Activated effector memory CD4-positive, alpha-beta T cell treated with anti-CD3 and anti-CD28 coated beads, Interleukin-2, amount 50 U/mL, for 16 hours (primary cell): ENCODE measurements at regions not wholly inside any gene's neighbourhood (a gene's known extent, or its start where the extent isn't known, plus 50 kb on each side); places are given as distances from the start of the nearest gene placed in this dataset.
"Not testable (repeated sequence)": the region's sequence is repeated elsewhere in the genome, so short reads cannot be mapped to it uniquely, and the experiment has no call there.

Experiments
- DNase-seq: peaks from one replicate; pipeline ENCODE4 v3.0.0-alpha.2; 2020

DNA sequence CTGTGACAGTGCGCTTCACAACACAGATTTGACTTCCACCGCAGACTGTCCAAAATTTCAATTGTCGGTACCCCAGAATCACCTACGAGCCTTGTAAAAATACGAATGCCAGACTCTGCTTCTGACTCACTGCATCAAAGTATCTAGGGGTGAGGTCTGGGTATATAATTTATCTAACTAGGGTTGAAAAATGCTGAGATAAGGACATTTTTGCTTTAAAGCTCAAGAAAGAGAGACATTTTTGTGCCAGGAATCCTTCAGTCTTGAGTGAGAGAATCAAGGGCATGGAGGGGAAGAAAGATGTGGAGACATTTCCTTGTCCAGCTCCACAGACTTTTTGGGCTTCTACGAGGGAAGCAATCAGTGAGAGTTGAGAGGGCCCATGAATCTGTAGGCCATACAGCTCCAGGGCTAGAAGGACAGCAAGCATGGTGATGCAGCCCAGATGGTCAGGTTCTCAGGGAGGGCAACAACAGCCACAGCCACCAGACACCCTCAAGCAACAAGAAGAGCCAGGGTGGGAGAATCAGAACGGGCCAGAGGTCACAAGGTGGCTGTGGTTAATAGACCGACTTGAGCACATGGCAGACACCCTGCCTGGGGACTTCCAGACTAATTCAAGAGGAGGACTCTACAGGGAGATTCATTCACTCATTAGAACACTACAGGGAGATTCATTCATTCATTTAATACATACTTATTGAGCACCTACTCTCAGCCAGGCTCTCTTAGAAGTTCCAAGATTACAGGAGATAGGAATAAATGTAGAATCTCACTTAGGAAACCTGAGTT, 211.1 kb upstream of the PRDM1 start:
- no peak for DNase-seq

GRCh38 chr6:105873799-105874198, 212.3 kb upstream of the PRDM1 start:
- no peak for DNase-seq

GRCh38 chr6:105873211-105873704, 212.9 kb upstream of the PRDM1 start:
- no peak for DNase-seq

DNA sequence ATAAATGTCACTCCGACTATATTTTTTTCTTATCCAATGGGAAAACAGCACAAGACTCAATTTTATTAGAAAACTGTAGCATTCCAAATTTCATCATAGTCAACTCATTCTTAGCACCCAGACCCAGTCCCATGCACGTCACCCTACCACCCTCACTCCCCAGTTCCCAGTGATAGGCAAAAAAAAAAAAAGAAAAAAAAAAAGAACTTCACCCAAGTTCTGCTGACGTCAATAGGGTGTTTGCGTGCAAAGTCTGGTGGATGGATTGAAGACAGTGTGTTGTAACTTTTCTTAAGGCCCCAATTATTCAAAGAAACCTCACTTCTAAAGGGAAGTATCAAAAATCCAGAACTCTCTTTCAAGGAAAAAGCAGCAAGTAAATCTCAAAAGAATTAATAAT, 213.9 kb upstream of the PRDM1 start:
- no peak for DNase-seq

- DNase-seq, result no peak
These were observed 214.6 kb upstream of the PRDM1 start for GRCh38 chr6:105871542-105871941.

- DNase-seq, result no peak
These were observed 216.2 kb upstream of the PRDM1 start for GRCh38 chr6:105869835-105870440.

DNA sequence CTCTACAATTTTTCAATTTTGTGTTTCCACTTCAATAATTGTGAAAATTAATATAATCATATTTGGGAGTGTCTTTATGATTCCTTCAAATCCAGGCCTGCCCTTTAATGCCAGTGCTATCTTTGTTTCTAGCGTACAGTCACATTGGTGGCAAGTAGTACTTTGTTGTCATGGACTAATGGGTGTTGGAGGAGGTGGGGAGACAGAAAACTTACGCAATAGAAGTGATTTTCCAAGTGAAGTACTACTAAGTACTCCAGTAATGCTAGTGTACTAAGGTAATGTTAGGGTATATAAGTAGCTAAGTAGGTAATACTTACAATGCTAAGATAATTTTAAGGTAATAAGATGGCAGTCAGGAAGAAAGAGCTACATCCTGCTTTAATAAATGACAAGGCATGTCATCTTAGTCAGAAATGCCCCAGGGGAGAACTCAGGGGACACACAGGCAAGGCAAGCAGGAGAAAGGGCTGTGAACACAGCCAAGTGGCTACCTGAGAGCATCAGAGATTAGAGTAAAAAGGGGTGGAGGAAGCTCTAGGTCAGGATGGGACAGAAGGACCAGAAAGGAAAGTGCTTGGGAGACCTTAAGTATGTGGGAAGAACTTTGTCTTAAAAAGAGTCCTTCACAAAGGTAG, 217.2 kb upstream of the PRDM1 start:
- no peak for DNase-seq

DNA sequence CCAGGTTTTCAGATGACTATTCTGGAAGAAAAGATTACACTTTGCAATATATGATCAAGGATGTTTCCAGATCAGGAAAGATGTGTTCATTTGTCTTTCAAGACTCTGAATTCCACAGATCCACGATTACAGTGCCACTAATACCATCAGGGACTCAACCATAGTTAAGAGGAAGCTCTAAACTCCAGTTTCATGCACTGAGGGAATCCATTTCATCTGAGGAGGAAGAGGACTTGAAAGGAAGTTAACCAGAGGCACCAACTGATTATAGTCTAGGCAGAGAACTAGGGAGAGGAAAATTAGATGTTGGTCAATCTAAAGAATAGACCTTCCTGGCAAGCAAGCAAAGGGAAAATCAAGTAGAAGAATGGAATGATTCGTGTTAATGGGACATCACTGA, 218.3 kb upstream of the PRDM1 start:
- no peak for DNase-seq

DNA sequence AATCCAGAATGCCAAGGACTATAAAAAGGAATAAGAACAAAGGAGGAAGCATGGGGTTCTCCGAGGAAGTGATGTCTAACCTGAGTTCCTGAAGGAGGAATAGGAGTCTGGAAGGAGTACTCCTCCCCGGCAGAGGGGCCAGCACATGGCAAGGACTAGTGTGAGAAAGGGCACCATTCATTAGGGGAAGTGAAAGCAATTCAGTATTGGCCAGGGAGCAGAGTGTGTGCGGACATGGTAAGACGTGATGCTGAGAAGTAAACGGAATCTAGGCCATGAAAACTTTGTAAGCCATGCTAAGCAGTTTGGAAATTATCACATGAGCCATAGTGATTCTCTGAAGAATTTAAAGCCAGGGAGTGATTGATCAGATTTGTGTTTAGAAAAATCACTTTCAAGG, 218.9 kb upstream of the PRDM1 start:
- no peak for DNase-seq

DNA sequence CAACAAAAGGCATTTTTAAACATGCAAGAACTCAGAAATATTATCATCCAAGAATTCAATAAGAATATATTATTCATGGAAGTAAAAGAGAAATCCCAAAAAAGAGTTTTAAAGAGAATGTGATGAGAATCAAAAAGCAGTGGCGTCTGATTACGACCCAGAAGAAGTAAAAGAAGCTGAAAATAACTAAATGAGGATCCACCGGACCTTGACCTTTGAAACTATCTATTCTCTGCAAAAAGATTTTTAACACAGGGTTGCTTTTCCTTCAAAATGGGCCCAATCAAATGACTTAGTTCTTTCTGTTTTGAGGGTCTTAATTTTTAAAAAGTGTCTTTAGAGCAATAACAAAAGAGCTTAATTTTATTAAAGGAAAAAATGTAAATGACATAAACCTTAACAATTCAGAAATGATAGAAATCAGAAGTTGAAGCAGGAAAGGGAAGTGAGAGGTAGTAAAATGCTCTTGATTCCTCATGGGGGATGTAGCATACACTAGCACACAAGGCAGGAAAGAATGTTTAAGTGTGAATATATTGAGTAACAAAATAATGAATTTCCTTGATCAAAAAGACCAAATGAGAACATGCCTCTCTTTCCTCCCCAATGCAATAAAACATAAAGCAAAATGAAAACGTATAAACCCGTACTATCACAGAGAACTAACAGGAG, 223.1 kb upstream of the PRDM1 start:
- DNase-seq, result no peak

GRCh38 chr6:105860927-105861326, 225.2 kb upstream of the PRDM1 start:
- DNase-seq, result not testable (repeated sequence)

- no peak for DNase-seq
These were observed 226.7 kb upstream of the PRDM1 start for GRCh38 chr6:105859457-105859856.

GRCh38 chr6:105858639-105859038, 227.5 kb upstream of the PRDM1 start:
- not testable (repeated sequence) for DNase-seq

DNA sequence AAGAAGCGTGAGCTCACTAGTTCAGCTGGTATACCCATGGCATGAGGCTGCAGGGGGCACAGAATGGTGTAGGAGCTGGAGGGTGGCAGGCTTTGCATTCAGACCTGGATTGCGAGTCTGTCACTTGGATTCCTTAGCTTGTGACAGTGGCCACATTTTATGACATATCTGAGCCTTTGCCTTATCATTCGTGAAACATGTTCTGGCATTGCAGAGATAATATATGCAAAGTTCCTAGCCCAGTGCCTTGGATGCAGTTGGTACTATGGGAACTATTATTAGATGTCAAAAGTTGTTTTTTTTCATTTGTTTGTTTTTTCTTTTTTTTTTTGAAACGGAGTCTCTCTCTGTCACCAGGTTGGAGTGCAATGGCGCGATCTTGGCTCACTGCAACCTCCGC, 230.7 kb upstream of the PRDM1 start:
- DNase-seq, result no peak

- DNase-seq, result not testable (repeated sequence)
These were observed 232.2 kb upstream of the PRDM1 start for GRCh38 chr6:105853979-105854378.

DNA sequence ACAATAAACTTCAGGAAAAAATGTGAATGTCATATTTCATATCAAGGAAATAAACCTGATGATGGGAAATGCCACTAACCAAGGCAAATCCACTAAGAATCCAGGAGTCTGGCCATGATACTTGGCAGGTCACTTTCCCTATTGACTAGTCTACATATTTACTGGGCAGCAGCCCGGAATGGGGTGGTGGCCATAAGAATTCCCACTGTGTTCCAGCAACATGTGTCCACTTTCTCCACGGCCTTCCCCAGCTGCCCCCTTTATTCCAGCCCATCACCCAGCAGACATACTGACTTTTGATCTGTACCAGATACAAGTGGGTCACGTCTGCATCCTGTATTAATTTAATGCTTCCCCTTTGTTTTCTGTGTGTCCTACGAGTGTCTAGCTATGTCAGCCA, 234.5 kb upstream of the PRDM1 start:
- no peak for DNase-seq

- no peak for DNase-seq
These were observed 235.0 kb upstream of the PRDM1 start for GRCh38 chr6:105851113-105851580.

DNA sequence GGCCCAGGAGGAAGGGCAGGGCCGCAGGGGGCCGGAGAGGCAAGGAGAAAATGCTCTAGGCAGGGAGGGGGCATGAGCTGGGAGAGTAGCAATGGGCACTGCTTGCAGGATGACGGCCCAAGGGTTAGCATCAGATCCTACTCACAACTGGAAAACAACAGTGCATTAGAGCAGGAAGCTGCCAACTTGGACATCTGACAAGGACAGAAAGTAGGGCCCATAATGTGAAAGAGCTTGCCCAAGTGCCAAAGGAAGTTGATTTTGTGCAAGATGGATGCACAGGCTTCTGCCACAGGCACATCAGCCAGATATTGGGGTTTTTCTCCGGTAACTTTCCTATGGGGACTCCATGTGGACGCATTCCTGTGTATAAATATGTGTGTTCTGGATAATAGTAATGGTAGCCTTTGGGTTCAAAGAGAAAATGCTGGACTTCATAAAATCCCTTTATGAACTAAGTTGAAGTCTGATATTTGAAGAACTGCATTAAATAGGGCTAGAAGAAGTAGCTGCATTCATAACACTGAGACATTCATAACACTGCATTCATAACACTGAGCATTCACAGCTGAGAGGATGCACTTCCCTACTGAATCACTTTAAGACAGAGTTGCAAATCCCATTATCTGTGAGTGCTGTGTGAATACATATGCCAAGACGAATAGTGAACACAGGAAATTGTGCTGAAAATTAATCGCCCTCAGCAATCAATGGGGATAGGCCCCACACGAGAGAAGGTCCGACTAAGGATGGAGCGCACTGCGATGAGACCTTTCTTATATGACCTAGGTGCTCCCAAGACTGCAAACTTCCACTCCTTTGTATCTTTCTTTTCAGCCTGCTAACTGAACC, 235.6 kb upstream of the PRDM1 start:
- DNase-seq, result no peak

GRCh38 chr6:105849746-105850145, 236.4 kb upstream of the PRDM1 start:
- no peak for DNase-seq

- no peak for DNase-seq
These were observed 238.7 kb upstream of the PRDM1 start for GRCh38 chr6:105847433-105847832.

DNA sequence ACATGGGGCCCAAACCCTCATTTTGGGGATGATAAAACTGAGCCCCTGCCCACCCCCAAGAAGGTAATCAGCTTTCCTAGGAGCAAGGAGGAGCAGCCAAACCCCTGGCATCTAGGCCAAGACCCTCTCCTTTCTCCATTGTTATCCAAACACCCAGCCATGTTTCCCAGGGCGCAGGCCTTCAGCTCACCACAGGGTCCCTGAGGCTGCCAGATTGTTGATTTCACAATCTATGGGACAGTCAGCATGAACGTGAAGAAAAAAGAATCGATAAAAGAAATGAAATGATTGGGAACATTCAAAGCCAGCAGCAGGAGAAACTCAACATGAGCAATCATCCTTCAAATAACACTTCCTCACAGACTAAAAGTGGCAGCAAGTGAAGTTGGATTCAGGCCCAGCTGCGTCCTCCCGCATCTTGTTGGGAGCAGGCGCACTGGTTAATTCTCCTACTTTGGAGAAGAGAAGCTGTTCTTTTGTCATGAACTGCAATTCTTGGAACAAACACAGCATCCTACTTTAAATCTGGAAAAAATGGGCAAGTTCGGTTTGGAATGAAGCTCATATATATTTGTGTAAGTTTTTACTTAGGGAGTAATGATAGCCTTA, 241.8 kb upstream of the PRDM1 start:
- no peak for DNase-seq

- DNase-seq, result no peak
These were observed 246.9 kb upstream of the PRDM1 start for GRCh38 chr6:105839266-105839665.
